Limb (tissue), 2 donors: ENCODE measurements at regions not wholly inside any gene's neighbourhood (a gene's known extent, or its start where the extent isn't known, plus 50 kb on each side); places are given as distances from the start of the nearest gene placed in this dataset.

Experiments used
- DNase-seq, 2 donors: peaks; one replicate each; pipeline ENCODE4 v3.0.0-alpha.2; 2016; ENCODE audit errors: extremely low spot score in 2 of 2

GRCh38 chrX:139125916-139126315, 404.6 kb upstream of the F9 start:
- DNase-seq: no peak

- DNase-seq: no peak
These were observed 408.8 kb upstream of the F9 start for GRCh38 chrX:139121616-139122286.

- DNase-seq: no peak
These were observed 409.2 kb upstream of the FGF13 start for GRCh38 chrX:139120760-139121159.

DNA sequence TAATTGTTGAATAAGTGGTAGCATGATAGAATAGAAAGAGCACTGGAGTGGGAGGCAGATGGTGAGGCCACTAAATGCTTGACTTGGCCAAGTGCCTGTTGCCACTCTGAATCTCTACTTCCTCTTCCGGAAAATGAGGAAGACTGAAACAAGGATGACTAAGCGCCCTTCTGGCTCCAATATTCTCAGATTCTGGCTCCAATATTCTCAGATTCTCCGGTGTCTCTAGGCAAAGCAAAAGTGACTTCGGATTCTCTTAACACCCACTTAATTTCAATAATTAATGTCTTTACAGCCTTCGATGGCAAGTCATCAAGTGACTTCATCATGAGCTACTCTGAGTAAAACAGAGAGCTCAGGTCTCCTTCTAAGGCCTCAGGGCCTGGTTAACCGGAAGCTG, 402.2 kb upstream of the FGF13 start:
- DNase-seq: no peak

DNA sequence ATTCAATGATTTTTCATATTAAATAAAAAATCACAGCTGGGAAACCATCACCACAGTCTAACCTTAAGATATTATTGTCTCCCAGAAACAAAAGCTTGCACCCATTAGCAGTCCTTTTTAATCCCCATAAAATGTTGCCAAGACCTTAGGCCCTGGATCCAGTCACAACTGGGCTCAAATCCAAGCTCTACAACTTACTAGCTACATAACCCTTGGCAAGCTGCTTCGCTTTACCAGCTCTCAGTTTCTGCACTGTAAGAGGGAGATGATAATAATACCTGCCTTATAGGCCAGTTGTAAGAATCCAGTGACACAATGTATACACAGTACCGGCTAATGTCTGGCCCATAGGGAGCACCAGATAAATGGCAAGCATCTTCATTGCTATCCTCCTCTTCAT, 400.9 kb upstream of the FGF13 start:
- DNase-seq: no peak

- no peak for DNase-seq
These were observed 394.6 kb upstream of the FGF13 start for GRCh38 chrX:139106069-139106468.

DNA sequence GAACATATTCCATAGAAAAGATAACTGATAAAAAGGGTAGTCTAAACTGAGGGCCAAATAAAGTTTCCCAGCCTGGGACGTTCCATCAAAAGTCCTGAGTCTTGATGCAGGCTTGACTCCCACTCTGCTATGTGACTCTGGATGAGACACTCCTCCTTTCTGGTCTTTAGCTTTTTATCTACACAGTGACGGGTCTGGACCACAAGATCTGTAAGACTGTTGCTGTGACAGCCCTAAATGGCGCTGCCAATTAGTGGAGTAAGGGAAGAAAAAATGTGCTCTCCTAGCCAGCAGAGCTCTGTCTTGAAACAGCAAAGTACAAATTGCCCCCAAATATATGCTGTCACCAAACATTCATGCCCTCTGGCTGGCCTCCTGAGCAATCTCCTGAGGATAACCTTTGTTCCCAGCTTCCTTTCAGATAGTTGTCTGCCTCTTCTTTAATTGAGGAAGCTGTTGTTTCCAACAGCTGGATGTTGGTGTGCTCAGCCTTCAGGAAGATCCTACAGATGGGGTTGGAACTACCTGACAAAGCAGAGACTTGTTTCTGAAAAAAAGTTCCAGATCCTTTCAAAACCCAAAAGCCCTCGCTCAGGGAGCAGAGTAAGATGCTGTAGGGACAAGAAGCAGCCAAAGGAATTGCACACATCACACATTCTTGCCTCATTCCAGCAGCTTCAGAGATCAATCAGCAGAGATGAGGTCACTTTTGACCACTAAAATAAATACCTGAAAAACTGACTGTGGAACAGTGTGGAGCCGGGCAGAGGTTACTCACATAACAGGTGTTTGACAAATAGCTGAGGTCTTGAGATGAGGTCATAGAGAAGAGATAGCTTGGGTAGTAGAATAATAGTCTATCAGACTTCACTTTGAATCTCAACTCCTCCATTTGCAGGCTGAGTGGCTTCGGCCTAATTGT, 383.4 kb upstream of the FGF13 start:
- no peak for DNase-seq

GRCh38 chrX:139093201-139093600, 381.7 kb upstream of the FGF13 start:
- no peak for DNase-seq

DNA sequence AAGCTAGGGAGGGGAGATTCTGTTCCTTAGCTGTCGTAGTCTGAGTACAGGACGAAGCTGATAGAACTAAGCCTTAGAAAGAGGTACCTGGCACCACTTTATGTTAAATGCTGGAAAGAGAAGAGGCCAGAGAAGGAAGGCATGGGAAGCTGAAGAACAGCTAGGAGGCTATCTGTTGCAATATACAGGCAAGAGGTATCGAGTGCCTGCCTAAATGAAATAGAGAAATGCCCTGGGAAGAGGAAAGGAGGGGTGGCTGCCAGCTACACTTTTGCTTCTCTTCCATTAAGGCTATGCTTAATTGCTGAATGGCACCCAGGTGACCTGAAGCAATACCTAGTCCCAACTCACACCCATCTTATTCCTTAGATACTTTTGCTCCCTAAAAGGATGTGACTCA, 380.4 kb upstream of the FGF13 start:
- no peak for DNase-seq

DNA sequence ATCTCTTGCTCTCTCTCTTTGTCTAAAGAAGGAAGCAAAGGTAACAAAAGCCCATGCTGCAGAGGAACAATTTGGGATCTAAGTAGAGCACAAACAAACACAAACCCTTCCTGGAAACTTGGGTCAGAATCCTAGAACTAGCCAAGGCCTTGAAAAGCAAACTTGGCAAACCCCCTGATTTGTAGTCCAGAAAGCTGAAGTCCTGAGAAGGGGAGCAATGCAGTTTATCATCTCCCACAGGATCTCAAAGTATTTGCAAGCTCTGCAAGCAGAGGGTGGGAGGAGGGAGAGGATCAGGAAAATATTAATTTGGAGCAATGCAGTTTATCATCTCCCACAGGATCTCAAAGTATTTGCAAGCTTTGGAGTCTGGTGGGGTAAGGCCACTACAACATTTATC, 379.5 kb upstream of the FGF13 start:
- no peak for DNase-seq

GRCh38 chrX:139086246-139086645, 374.7 kb upstream of the FGF13 start:
- DNase-seq: no peak

DNA sequence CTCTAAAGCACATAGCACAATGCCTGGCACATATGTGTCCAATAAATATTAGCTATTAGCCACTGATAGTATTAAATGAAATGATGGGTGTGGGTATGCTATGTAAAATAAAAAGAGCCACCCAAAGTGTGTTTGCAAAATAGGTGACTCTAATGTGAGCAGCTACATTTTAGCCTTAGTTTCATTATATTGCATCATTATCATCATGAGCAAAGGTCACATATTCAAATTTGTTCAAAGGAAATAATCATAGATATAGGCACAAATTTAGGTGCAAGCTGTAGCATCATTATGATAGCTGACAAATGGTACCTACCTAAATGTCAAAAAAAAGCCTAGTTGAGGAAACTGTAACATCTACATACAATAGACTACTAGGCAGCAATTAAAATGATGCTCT, 373.9 kb upstream of the FGF13 start:
- DNase-seq: no peak

DNA sequence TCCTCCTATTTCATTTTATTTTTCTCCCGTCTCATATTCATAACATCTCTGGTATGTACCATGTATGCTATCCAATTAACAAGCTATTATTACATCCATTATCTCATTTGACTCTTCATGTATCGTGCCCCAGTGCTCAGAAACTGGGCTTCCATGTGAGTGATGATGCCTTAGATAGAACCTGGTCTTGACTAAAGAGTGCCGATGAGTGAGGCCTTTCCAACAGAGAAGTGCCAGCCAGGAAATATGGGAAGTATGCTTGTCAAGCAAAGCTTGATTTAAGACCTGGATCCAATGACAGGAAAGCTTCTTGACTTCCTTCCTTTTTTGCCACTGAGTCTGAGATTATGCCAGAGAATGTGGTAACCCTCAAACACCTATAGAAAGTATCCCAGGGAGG, 371.7 kb upstream of the FGF13 start:
- DNase-seq: no peak

GRCh38 chrX:139081965-139082364, 370.4 kb upstream of the FGF13 start:
- DNase-seq: no peak

DNA sequence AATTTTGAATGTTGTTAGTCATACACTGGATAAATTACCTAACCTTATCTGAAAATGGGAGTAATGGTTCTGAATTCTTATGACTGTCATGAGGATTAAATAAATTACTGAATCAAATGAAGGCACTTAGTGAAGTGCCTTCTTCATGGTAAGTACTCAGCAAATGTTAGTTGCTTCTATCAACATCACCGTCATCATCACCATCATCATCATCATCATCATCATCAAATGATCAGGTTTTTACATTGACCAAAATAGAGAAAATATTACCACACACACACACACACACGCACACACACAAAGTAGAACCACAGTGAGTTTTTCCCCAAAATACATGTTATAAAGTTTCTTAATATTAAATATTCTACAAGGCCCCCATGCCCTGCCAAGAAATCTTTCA, 368.3 kb upstream of the FGF13 start:
- no peak for DNase-seq

GRCh38 chrX:139078761-139079280, 367.3 kb upstream of the FGF13 start:
- DNase-seq: no peak

DNA sequence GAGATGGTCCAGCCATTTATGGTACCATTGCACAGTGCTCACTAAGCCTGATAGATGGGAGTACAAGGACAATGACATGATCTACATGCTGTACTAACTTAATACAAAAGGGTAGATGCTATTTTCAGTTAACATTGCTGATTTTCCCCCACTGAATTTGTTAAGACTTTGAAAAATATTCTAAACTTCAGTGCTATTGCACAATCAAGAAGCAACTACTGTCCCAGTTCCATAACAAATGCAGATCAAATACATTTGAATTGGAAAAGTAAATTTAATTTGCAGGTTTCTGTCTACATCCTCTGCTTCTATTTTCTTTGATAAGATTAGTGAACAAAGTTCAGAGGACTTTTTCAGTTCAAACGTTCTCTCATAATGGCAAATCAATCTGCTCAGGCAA, 366.8 kb upstream of the FGF13 start:
- no peak for DNase-seq

GRCh38 chrX:139077281-139078250, 366.0 kb upstream of the FGF13 start:
- DNase-seq: no peak

DNA sequence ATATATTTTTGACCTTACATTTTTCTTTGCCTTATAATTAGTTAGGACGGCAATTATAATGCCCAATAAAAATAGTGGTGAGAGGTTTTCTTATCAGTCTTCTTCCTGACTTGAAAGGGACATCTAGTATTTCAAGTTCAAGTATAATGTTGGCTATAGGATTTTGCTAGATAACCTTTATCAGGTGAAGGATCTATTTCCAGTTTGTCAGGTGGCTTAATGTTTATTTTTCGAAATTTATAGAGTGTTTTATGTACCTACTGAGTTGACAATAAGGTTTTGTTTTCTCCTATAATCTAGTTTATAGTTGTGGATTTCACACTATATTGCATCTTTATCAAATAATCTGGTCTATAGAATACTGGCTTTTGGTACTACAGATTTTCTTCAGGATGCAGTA, 351.8 kb upstream of the FGF13 start:
- no peak for DNase-seq

DNA sequence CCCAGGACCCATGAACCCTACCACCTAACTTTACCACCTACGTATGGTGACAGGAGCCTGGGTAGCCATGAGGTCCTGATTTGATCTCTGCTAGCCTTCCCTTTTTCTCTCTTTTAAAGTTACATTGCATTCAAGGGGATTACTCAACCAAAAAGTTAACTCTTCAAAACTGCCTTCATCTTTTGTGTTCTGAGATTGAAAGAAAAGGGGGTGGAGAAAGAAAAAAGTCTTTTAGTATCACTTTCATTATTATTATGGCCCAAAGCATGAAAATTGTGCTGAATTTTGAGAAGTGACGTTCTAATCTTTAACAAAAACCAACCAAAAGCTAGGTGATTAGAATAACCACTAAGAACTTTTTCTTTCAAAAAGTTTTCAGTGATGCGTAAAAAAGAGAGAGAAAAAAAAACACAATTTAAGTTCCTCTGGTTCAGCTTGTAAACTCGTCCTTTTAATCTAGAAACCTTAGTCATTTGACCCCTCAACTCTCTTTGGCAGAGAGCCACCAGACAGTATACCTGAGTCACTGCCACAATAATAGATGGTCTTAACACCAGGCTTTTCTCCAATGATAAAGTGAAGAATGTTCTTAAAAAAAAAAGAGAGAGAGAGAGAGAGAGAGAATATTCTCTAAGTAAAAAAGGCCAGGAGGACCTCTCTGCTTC, 347.4 kb upstream of the FGF13 start:
- no peak for DNase-seq

GRCh38 chrX:139052461-139052860, 340.9 kb upstream of the FGF13 start:
- no peak for DNase-seq
